MM.1S (cell line): ENCODE measurements at regions not wholly inside any gene's neighbourhood (a gene's known extent, or its start where the extent isn't known, plus 50 kb on each side); places are given as distances from the start of the nearest gene placed in this dataset.

ENCODE experiments used
- CTCF ChIP-seq: fragments of 300-600 bp; sonication (generic); IDR thresholded peaks from 2 replicates; pipeline ENCODE4 v1.5.1; 2016; ENCODE audit warnings: antibody characterized with exemption, low read length, mixed read lengths
- EZH2 ChIP-seq: fragments of 300-600 bp; sonication (generic); optimal IDR thresholded peaks from 2 replicates; pipeline ENCODE3; 2017; ENCODE audit warnings: low read depth, mild to moderate bottlenecking, antibody characterized with exemption, low read length, mixed read lengths
- EZH2phosphoT487 ChIP-seq: fragments of 300-600 bp; sonication (generic); IDR thresholded peaks from 2 replicates; pipeline ENCODE4 v1.6.1; 2018; ENCODE audit warnings: antibody characterized with exemption, low read length

- TF ChIP-seq CTCF: no peak
- TF ChIP-seq EZH2: no peak
- no peak for TF ChIP-seq EZH2phosphoT487
Observed at GRCh38 chr5:18752317-18752716, 1118.1 kb downstream of the TAF11L14 start.
